HG03469 (cell line): ENCODE measurements at regions not wholly inside any gene's neighbourhood (a gene's known extent, or its start where the extent isn't known, plus 50 kb on each side); places are given as distances from the start of the nearest gene placed in this dataset.
"Not testable (repeated sequence)": the region's sequence is repeated elsewhere in the genome, so short reads cannot be mapped to it uniquely, and the experiment has no call there.

Experiments
- ATAC-seq: cut with Tn5 transposase; IDR thresholded peaks from one replicate; pipeline ENCODE4 v1.9.1; 2021; ENCODE audit warnings: mild to moderate bottlenecking, moderate library complexity, moderate number of reproducible peaks; ENCODE audit not compliant: unreplicated experiment

- no peak for ATAC-seq
Measured at GRCh38 chr4:77438549-77438948, 167.1 kb upstream of the CXCL13 start.

- ATAC-seq = no peak
Measured at GRCh38 chr4:77443941-77444340, 161.7 kb upstream of the CXCL13 start.

- no peak for ATAC-seq
Measured at GRCh38 chr4:77445823-77446222, 159.8 kb upstream of the CXCL13 start.

- ATAC-seq = no peak
Measured at GRCh38 chr4:77446601-77447000, 159.0 kb upstream of the CXCL13 start.

GRCh38 chr4:77449171-77449570 lies 156.4 kb upstream of the CXCL13 start:
- no peak for ATAC-seq

GRCh38 chr4:77450006-77450405 lies 155.6 kb upstream of the CXCL13 start:
- no peak for ATAC-seq

- no peak for ATAC-seq
Measured at GRCh38 chr4:77451530-77451929, 154.1 kb upstream of the CXCL13 start.

GRCh38 chr4:77452117-77452516 lies 153.5 kb upstream of the CXCL13 start:
- not testable (repeated sequence) for ATAC-seq

GRCh38 chr4:77453911-77454310 lies 151.7 kb upstream of the CXCL13 start:
- no peak for ATAC-seq

GRCh38 chr4:77454858-77455257 lies 150.8 kb upstream of the CXCL13 start:
- no peak for ATAC-seq

GRCh38 chr4:77464100-77464499 lies 141.5 kb upstream of the CXCL13 start:
- ATAC-seq = not testable (repeated sequence)

GRCh38 chr4:77465271-77465670 lies 140.3 kb upstream of the CXCL13 start:
- no peak for ATAC-seq

GRCh38 chr4:77466430-77466829 lies 139.2 kb upstream of the CXCL13 start:
- ATAC-seq = no peak

GRCh38 chr4:77471821-77472495 lies 133.7 kb upstream of the CXCL13 start:
- no peak for ATAC-seq

GRCh38 chr4:77473509-77473908 lies 132.1 kb upstream of the CXCL13 start:
- peak; percentile 64 for ATAC-seq

- ATAC-seq = no peak
Measured at GRCh38 chr4:77481856-77482255, 123.8 kb upstream of the CXCL13 start.

GRCh38 chr4:77488882-77489281 lies 116.7 kb upstream of the CXCL13 start:
- ATAC-seq = no peak

- ATAC-seq = peak; percentile 64
Measured at GRCh38 chr4:77493120-77493752, 112.4 kb upstream of the CXCL13 start.

- ATAC-seq = peak; percentile 43
Measured at GRCh38 chr4:77493829-77494551, 111.6 kb upstream of the CXCL13 start.

GRCh38 chr4:77496457-77496856 lies 109.2 kb upstream of the CXCL13 start:
- ATAC-seq = no peak

GRCh38 chr4:77500801-77501200 lies 104.8 kb upstream of the CXCL13 start:
- no peak for ATAC-seq

- no peak for ATAC-seq
Measured at GRCh38 chr4:77501240-77501639, 104.4 kb upstream of the CXCL13 start.
